ENCODE measurements at regions not wholly inside any gene's neighbourhood (a gene's known extent, or its start where the extent isn't known, plus 50 kb on each side); places are given as distances from the start of the nearest gene placed in this dataset.

GRCh38 chr10:128710798-128711183, 584.6 kb upstream of the MKI67 start:
- H3K9ac ChIP-seq (ENCODE audit: low read depth, low read length) = no peak overlapping the region
- H3K9me3 ChIP-seq (ENCODE audit: insufficient read depth, low read length, severe bottlenecking) = no peaks in the 10 kb centered on the region
- no peaks in the 10 kb centered on the region for H3K27me3 ChIP-seq (ENCODE audit: insufficient read depth, low read length, poor library complexity)
- H3K4me1 ChIP-seq (ENCODE audit: insufficient read depth, low read length) = no peaks in the 10 kb centered on the region
- H3K27ac ChIP-seq (ENCODE audit: low read length) = no peak overlapping the region
- no peaks in the 10 kb centered on the region for H3K36me3 ChIP-seq (ENCODE audit: insufficient read depth, low read length)
- H3K4me2 ChIP-seq (ENCODE audit: insufficient read depth, low read length) = no peak overlapping the region
- no peak overlapping the region for H2AFZ ChIP-seq (ENCODE audit: low read depth, low read length)
- TF ChIP-seq CTCF (IDR thresholded peaks at IDR 0.05; ENCODE audit: borderline replicate concordance, extremely low read depth, low read length, poor library complexity, severe bottlenecking) (no peak), EZH2 (IDR thresholded peaks at IDR 0.05; ENCODE audit: borderline replicate concordance, low read depth, low read length, severe bottlenecking) (no peak)
- no peaks in the 10 kb centered on the region for H3K79me2 ChIP-seq (ENCODE audit: insufficient read depth, low read length)
- no peak overlapping the region for H3K4me3 ChIP-seq (ENCODE audit: low read depth in 1 of 2, low read length in 2 of 2)
- H4K20me1 ChIP-seq (ENCODE audit: insufficient read depth, low read length) = no peaks in the 10 kb centered on the region
- DNase-seq = no peak
- no peak for ATAC-seq (ENCODE audit: insufficient read depth, low read depth)

- TF ChIP-seq CTCF (IDR thresholded peaks at IDR 0.05; ENCODE audit: borderline replicate concordance, extremely low read depth, low read length, poor library complexity, severe bottlenecking) (no peak), EZH2 (IDR thresholded peaks at IDR 0.05; ENCODE audit: borderline replicate concordance, low read depth, low read length, severe bottlenecking) (no peak)
- Histone ChIP-seq H3K79me2 (ENCODE audit: insufficient read depth, low read length) (no peaks in the 10 kb centered on the region), H3K27me3 (ENCODE audit: insufficient read depth, low read length, poor library complexity) (no peaks in the 10 kb centered on the region), H3K36me3 (ENCODE audit: insufficient read depth, low read length) (no peaks in the 10 kb centered on the region), H4K20me1 (ENCODE audit: insufficient read depth, low read length) (no peaks in the 10 kb centered on the region), H2AFZ (ENCODE audit: low read depth, low read length) (no peak overlapping the region), H3K9ac (ENCODE audit: low read depth, low read length) (no peak overlapping the region), H3K4me2 (ENCODE audit: insufficient read depth, low read length) (no peak overlapping the region), H3K9me3 (ENCODE audit: insufficient read depth, low read length, severe bottlenecking) (no peaks in the 10 kb centered on the region), H3K27ac (ENCODE audit: low read length) (no peak overlapping the region), H3K4me1 (ENCODE audit: insufficient read depth, low read length) (no peaks in the 10 kb centered on the region), H3K4me3 (ENCODE audit: low read depth in 1 of 2, low read length in 2 of 2) (no peak overlapping the region)
- no peak for ATAC-seq (ENCODE audit: insufficient read depth, low read depth)
- no peak for DNase-seq
Measured at GRCh38 chr10:128711806-128712205, 585.6 kb upstream of the MKI67 start.

- no peak for ATAC-seq (ENCODE audit: insufficient read depth, low read depth)
- Histone ChIP-seq H4K20me1 (ENCODE audit: insufficient read depth, low read length) (no peaks in the 10 kb centered on the region), H3K4me1 (ENCODE audit: insufficient read depth, low read length) (no peaks in the 10 kb centered on the region), H3K36me3 (ENCODE audit: insufficient read depth, low read length) (no peaks in the 10 kb centered on the region), H3K27ac (ENCODE audit: low read length) (no peak overlapping the region), H3K79me2 (ENCODE audit: insufficient read depth, low read length) (no peaks in the 10 kb centered on the region), H3K9me3 (ENCODE audit: insufficient read depth, low read length, severe bottlenecking) (no peaks in the 10 kb centered on the region), H3K9ac (ENCODE audit: low read depth, low read length) (no peak overlapping the region), H2AFZ (ENCODE audit: low read depth, low read length) (no peak overlapping the region), H3K4me3 (ENCODE audit: low read depth in 1 of 2, low read length in 2 of 2) (no peak overlapping the region), H3K27me3 (ENCODE audit: insufficient read depth, low read length, poor library complexity) (no peaks in the 10 kb centered on the region), H3K4me2 (ENCODE audit: insufficient read depth, low read length) (no peak overlapping the region)
- no peak for TF ChIP-seq CTCF (IDR thresholded peaks at IDR 0.05; ENCODE audit: borderline replicate concordance, extremely low read depth, low read length, poor library complexity, severe bottlenecking)
- TF ChIP-seq EZH2 (IDR thresholded peaks at IDR 0.05; ENCODE audit: borderline replicate concordance, low read depth, low read length, severe bottlenecking) = no peak
- DNase-seq = no peak
Measured at GRCh38 chr10:128712661-128713400, 586.6 kb upstream of the MKI67 start.
